OCI-LY1 (cell line): ENCODE measurements at regions not wholly inside any gene's neighbourhood (a gene's known extent, or its start where the extent isn't known, plus 50 kb on each side); places are given as distances from the start of the nearest gene placed in this dataset.
"Not testable (repeated sequence)": the region's sequence is repeated elsewhere in the genome, so short reads cannot be mapped to it uniquely, and the experiment has no call there.

Source experiments
- H2AFZ ChIP-seq: fragments of 200-600 bp; sonication (generic), shearing (Covaris generic); 2 replicates; pipeline ENCODE4 v1.6.0; 2014; ENCODE audit warnings: antibody characterized with exemption, mild to moderate bottlenecking, low read length
- H3F3A ChIP-seq: fragments of 200-600 bp; sonication (generic), shearing (Covaris generic); 2 replicates; pipeline ENCODE4 v1.6.0; 2014; ENCODE audit warnings: mild to moderate bottlenecking, antibody characterized with exemption, low read length, moderate library complexity; ENCODE audit not compliant: insufficient read depth
- H3K27ac ChIP-seq: fragments of 200-600 bp; sonication (generic); 2 replicates; pipeline ENCODE4 v1.5.1; 2014; ENCODE audit warnings: low read length, mixed run types, mild to moderate bottlenecking, low read depth; ENCODE audit not compliant: poor library complexity, severe bottlenecking
- H3K27me3 ChIP-seq: fragments of 200-600 bp; sonication (generic); 2 replicates; pipeline ENCODE4 v1.6.0; 2014; ENCODE audit warnings: antibody characterized with exemption, mild to moderate bottlenecking, low read length, moderate library complexity; ENCODE audit not compliant: insufficient read depth
- H3K36me3 ChIP-seq: fragments of 200-600 bp; sonication (generic); 2 replicates; pipeline ENCODE4 v1.6.1; 2014; ENCODE audit warnings: mild to moderate bottlenecking, antibody characterized with exemption, low read length, moderate library complexity, mixed read lengths; ENCODE audit not compliant: insufficient read depth
- H3K4me1 ChIP-seq: fragments of 200-600 bp; sonication (generic); 2 replicates; pipeline ENCODE4 v1.5.1; 2014; ENCODE audit warnings: mild to moderate bottlenecking, low read length, moderate library complexity; ENCODE audit not compliant: insufficient read depth, severe bottlenecking
- H3K4me2 ChIP-seq: fragments of 200-600 bp; sonication (generic), shearing (Covaris generic); 2 replicates; pipeline ENCODE4 v1.6.1; 2014; ENCODE audit warnings: low read length
- H3K4me3 ChIP-seq: fragments of 200-600 bp; sonication (generic); 2 replicates; pipeline ENCODE4 v1.5.1; 2014; ENCODE audit warnings: low read length, low read depth, mild to moderate bottlenecking, mixed read lengths; ENCODE audit not compliant: poor library complexity, severe bottlenecking
- H3K79me2 ChIP-seq: fragments of 200-600 bp; shearing (Covaris generic); 2 replicates; pipeline ENCODE4 v1.6.1; 2016; ENCODE audit warnings: mixed run types, low read length, mixed read lengths; ENCODE audit not compliant: insufficient read depth
- H3K9ac ChIP-seq: fragments of 200-600 bp; sonication (generic), shearing (Covaris generic); 2 replicates; pipeline ENCODE4 v1.6.1; 2014; ENCODE audit warnings: mild to moderate bottlenecking, low read length, mixed read lengths
- H3K9me2 ChIP-seq: fragments of 200-600 bp; sonication (generic), shearing (Covaris generic); 2 replicates; pipeline ENCODE4 v1.6.1; 2014; ENCODE audit warnings: low read depth, mild to moderate bottlenecking, low read length, mixed read lengths
- H3K9me3 ChIP-seq: fragments of 200-600 bp; shearing (Covaris generic); 2 replicates; pipeline ENCODE4 v1.6.1; 2014; ENCODE audit warnings: low read length, mixed read lengths
- H4K20me1 ChIP-seq: fragments of 200-600 bp; sonication (generic), shearing (Covaris generic); 2 replicates; pipeline ENCODE4 v1.6.0; 2016; ENCODE audit warnings: mild to moderate bottlenecking, low read length; ENCODE audit not compliant: insufficient read depth
- EZH2 ChIP-seq: fragments of 200-600 bp; sonication (generic), shearing (Covaris generic); IDR thresholded peaks from 2 replicates; pipeline ENCODE4 v1.8.0; 2017; ENCODE audit warnings: borderline replicate concordance, mixed run types, mild to moderate bottlenecking, antibody characterized with exemption, low read length, moderate library complexity, mixed read lengths
- TF ChIP-seq, protein P1 (sequence below): fragments of 200-600 bp; sonication (generic), shearing (Covaris generic); IDR thresholded peaks from 2 replicates; pipeline ENCODE4 v1.5.1; 2017; ENCODE audit warnings: mild to moderate bottlenecking, antibody characterized with exemption, low read length, moderate library complexity, mixed read lengths

DNA sequence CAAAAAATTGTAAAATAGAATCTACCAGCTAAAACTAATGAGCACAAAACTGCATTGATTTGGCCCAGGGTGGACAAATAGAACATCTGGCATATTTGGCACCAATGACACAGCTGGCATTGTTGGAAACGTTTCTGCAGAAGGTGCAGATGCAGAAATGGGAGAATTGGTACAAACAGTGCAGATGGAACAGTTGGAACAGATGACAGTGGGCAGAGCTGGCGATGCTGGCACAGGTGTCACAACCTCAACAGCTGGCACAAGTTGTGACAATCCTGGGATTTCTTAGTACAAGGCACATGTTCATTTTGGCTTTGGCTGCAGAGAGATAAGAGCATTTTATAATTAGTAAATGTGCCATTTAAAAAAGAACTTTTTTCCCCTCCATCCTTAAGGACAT, 91.1 kb upstream of the ZBTB18 start:
- Histone ChIP-seq H3K79me2 (no peaks in the 10 kb centered on the region), H3K27me3 (0 out of 2 replicates have a peak, but pooled peaks cover 4% of the 10 kb centered on the region)

DNA sequence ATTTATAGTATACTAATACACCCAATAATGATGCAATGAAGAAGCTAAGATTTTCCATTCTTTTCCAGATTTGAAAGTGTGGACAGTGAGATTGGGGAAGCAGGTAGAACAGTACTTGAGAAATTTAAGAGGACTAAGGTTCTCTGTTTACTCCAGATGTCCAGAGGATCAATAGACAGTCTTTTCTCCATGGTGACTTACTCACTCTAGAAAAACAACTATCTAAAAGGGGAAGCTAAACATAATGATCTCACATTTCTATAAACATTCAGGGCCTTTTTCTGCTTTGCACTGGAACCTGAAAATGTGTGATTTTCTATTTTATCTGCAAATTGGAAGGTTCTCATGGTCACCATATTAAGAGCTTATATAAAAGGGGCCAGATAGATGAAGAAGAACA, 93.9 kb upstream of the ZBTB18 start:
- Histone ChIP-seq H3K79me2 (no peaks in the 10 kb centered on the region), H2AFZ (no peak overlapping the region), H3F3A (no peaks in the 10 kb centered on the region), H3K9me3 (no peaks in the 10 kb centered on the region), H4K20me1 (no peaks in the 10 kb centered on the region), H3K4me1 (no peaks in the 10 kb centered on the region), H3K9me2 (no peaks in the 10 kb centered on the region), H3K27ac (no peak overlapping the region), H3K4me2 (no peak overlapping the region), H3K27me3 (no peaks in the 10 kb centered on the region), H3K36me3 (no peaks in the 10 kb centered on the region), H3K9ac (no peak overlapping the region), H3K4me3 (no peak overlapping the region)
- TF ChIP-seq, protein P1, sequence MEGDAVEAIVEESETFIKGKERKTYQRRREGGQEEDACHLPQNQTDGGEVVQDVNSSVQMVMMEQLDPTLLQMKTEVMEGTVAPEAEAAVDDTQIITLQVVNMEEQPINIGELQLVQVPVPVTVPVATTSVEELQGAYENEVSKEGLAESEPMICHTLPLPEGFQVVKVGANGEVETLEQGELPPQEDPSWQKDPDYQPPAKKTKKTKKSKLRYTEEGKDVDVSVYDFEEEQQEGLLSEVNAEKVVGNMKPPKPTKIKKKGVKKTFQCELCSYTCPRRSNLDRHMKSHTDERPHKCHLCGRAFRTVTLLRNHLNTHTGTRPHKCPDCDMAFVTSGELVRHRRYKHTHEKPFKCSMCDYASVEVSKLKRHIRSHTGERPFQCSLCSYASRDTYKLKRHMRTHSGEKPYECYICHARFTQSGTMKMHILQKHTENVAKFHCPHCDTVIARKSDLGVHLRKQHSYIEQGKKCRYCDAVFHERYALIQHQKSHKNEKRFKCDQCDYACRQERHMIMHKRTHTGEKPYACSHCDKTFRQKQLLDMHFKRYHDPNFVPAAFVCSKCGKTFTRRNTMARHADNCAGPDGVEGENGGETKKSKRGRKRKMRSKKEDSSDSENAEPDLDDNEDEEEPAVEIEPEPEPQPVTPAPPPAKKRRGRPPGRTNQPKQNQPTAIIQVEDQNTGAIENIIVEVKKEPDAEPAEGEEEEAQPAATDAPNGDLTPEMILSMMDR: no peak
- TF ChIP-seq EZH2: no peak

More for the DNA sequence above, 91.1 kb upstream of the ZBTB18 start:
- H3K9me2 ChIP-seq: no peaks in the 10 kb centered on the region
- no peak overlapping the region for H3K4me2 ChIP-seq
- H2AFZ ChIP-seq: no peak overlapping the region
- H4K20me1 ChIP-seq: no peaks in the 10 kb centered on the region
- H3K9ac ChIP-seq: no peak overlapping the region
- H3K27ac ChIP-seq: no peak overlapping the region
- no peaks in the 10 kb centered on the region for H3K9me3 ChIP-seq
- no peak overlapping the region for H3K4me3 ChIP-seq
- no peaks in the 10 kb centered on the region for H3K4me1 ChIP-seq
- TF ChIP-seq, protein P1: no peak
- no peak for TF ChIP-seq EZH2
- H3K36me3 ChIP-seq: no peaks in the 10 kb centered on the region
- no peaks in the 10 kb centered on the region for H3F3A ChIP-seq

- Histone ChIP-seq H3K9ac (no peak overlapping the region), H3K27ac (no peak overlapping the region), H3K79me2 (no peaks in the 10 kb centered on the region), H3K27me3 (no peaks in the 10 kb centered on the region), H3F3A (no peaks in the 10 kb centered on the region), H3K4me2 (no peak overlapping the region), H2AFZ (no peak overlapping the region), H4K20me1 (no peaks in the 10 kb centered on the region), H3K36me3 (no peaks in the 10 kb centered on the region), H3K4me1 (no peaks in the 10 kb centered on the region), H3K9me2 (no peaks in the 10 kb centered on the region), H3K9me3 (no peaks in the 10 kb centered on the region), H3K4me3 (no peak overlapping the region)
- no peak for TF ChIP-seq EZH2
- TF ChIP-seq, protein P1: no peak
These were observed 94.6 kb upstream of the ZBTB18 start for GRCh38 chr1:243956450-243956849.

- not testable (repeated sequence) for H3K9me2 ChIP-seq, H3K9ac ChIP-seq, H3K27me3 ChIP-seq
These were observed 99.9 kb upstream of the ZBTB18 start for GRCh38 chr1:243951207-243951606.

More at GRCh38 chr1:243951207-243951606, 99.9 kb upstream of the ZBTB18 start:
- not testable (repeated sequence) for H3K36me3 ChIP-seq, H3K4me3 ChIP-seq, H3K27ac ChIP-seq, H3K79me2 ChIP-seq, H3F3A ChIP-seq, H2AFZ ChIP-seq, H4K20me1 ChIP-seq, H3K4me1 ChIP-seq, H3K4me2 ChIP-seq, H3K9me3 ChIP-seq
